ENCODE measurements at regions not wholly inside any gene's neighbourhood (a gene's known extent, or its start where the extent isn't known, plus 50 kb on each side); places are given as distances from the start of the nearest gene placed in this dataset.

DNA sequence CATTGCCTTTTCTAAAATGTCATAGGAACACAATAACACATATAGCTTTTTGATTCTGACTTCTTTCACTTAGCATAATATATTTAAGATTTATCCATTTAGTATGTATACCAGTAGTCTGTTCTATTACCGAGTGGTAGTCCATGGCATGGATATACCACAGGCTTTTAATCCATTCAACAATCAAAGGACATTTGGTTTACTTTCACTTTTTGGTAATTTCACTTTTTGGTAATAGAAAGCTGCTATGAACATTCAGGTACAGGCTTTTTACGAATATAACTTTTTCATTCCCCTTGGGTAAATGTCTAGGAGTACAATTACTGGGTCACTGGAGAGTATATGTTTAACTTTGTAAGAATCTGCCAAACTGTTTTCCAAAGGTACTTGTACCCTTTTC lies 100.7 kb upstream of the PRICKLE1 start:
- H3K4me3 ChIP-seq (ENCODE audit: low read length) = no peak overlapping the region
- H3K9ac ChIP-seq (ENCODE audit: low read length) = no peak overlapping the region
- no peak overlapping the region for H3K4me2 ChIP-seq (ENCODE audit: low read length)
- H3K27me3 ChIP-seq (ENCODE audit: insufficient read depth, low read depth, low read length) = no peaks in the 10 kb centered on the region
- H3K27ac ChIP-seq (ENCODE audit: low read length) = no peak overlapping the region
- no peak overlapping the region for H2AFZ ChIP-seq (ENCODE audit: low read depth, low read length)
- TF ChIP-seq EZH2 (IDR thresholded peaks at IDR 0.05; ENCODE audit: borderline replicate concordance, insufficient read depth, low read length, poor library complexity, severe bottlenecking) = no peak
- no peaks in the 10 kb centered on the region for H3K36me3 ChIP-seq (ENCODE audit: insufficient read depth, low read length)
- no peaks in the 10 kb centered on the region for H3K9me2 ChIP-seq (ENCODE audit: insufficient read depth, low read length)
- no peaks in the 10 kb centered on the region for H3F3A ChIP-seq (ENCODE audit: insufficient read depth, low read length, poor library complexity, severe bottlenecking)
- no peaks in the 10 kb centered on the region for H3K9me3 ChIP-seq (ENCODE audit: low read length)
- no peaks in the 10 kb centered on the region for H3K79me2 ChIP-seq (replicated peaks; ENCODE audit: insufficient read depth, low read length)
- no peaks in the 10 kb centered on the region for H4K20me1 ChIP-seq (ENCODE audit: insufficient read depth)

DNA sequence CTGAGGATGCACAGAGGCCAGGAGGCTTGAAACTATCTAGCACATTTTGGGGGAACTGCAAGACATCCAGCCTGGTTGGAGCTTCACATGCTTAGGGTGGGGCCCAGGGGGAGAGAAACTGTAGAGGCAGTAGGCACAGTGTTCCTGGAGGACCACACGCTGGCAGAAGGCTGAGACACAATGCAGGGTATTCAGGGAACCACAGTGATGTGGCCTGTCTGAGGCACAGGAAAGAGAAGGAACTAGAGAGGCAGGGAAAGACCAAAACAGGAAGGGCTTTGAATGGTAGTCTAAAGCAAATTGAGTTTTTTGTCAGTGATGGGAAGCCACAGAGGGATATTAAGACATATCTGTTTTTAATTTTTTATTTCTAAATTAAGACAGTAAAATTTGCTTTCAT lies 100.2 kb upstream of the PRICKLE1 start:
- no peaks in the 10 kb centered on the region for H3K36me3 ChIP-seq (ENCODE audit: insufficient read depth, low read length)

More for the DNA sequence above, 100.2 kb upstream of the PRICKLE1 start:
- no peaks in the 10 kb centered on the region for H3K79me2 ChIP-seq (replicated peaks; ENCODE audit: insufficient read depth, low read length)
- H3K9me2 ChIP-seq (ENCODE audit: insufficient read depth, low read length) = no peaks in the 10 kb centered on the region
- no peak overlapping the region for H2AFZ ChIP-seq (ENCODE audit: low read depth, low read length)
- TF ChIP-seq RAD21 (conservative IDR thresholded peaks at IDR 0.05) (no peak), EZH2 (IDR thresholded peaks at IDR 0.05; ENCODE audit: borderline replicate concordance, insufficient read depth, low read length, poor library complexity, severe bottlenecking) (no peak), TAF1 (IDR thresholded peaks at IDR 0.05; ENCODE audit: low read depth) (no peak), POLR2AphosphoS5 (IDR thresholded peaks at IDR 0.05) (no peak), EP300 (conservative IDR thresholded peaks at IDR 0.05; ENCODE audit: poor library complexity, severe bottlenecking) (no peak), MXI1 (conservative IDR thresholded peaks at IDR 0.05; ENCODE audit: poor library complexity, severe bottlenecking) (no peak)
- TF ChIP-seq, protein P1, sequence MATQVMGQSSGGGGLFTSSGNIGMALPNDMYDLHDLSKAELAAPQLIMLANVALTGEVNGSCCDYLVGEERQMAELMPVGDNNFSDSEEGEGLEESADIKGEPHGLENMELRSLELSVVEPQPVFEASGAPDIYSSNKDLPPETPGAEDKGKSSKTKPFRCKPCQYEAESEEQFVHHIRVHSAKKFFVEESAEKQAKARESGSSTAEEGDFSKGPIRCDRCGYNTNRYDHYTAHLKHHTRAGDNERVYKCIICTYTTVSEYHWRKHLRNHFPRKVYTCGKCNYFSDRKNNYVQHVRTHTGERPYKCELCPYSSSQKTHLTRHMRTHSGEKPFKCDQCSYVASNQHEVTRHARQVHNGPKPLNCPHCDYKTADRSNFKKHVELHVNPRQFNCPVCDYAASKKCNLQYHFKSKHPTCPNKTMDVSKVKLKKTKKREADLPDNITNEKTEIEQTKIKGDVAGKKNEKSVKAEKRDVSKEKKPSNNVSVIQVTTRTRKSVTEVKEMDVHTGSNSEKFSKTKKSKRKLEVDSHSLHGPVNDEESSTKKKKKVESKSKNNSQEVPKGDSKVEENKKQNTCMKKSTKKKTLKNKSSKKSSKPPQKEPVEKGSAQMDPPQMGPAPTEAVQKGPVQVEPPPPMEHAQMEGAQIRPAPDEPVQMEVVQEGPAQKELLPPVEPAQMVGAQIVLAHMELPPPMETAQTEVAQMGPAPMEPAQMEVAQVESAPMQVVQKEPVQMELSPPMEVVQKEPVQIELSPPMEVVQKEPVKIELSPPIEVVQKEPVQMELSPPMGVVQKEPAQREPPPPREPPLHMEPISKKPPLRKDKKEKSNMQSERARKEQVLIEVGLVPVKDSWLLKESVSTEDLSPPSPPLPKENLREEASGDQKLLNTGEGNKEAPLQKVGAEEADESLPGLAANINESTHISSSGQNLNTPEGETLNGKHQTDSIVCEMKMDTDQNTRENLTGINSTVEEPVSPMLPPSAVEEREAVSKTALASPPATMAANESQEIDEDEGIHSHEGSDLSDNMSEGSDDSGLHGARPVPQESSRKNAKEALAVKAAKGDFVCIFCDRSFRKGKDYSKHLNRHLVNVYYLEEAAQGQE (IDR thresholded peaks at IDR 0.05; ENCODE audit: borderline replicate concordance) = no peak
- TF ChIP-seq, protein P2, sequence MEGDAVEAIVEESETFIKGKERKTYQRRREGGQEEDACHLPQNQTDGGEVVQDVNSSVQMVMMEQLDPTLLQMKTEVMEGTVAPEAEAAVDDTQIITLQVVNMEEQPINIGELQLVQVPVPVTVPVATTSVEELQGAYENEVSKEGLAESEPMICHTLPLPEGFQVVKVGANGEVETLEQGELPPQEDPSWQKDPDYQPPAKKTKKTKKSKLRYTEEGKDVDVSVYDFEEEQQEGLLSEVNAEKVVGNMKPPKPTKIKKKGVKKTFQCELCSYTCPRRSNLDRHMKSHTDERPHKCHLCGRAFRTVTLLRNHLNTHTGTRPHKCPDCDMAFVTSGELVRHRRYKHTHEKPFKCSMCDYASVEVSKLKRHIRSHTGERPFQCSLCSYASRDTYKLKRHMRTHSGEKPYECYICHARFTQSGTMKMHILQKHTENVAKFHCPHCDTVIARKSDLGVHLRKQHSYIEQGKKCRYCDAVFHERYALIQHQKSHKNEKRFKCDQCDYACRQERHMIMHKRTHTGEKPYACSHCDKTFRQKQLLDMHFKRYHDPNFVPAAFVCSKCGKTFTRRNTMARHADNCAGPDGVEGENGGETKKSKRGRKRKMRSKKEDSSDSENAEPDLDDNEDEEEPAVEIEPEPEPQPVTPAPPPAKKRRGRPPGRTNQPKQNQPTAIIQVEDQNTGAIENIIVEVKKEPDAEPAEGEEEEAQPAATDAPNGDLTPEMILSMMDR (IDR thresholded peaks at IDR 0.05; ENCODE audit: poor library complexity, severe bottlenecking) = no peak
- H3K4me3 ChIP-seq (ENCODE audit: low read length) = no peak overlapping the region
- no peak overlapping the region for H3K27ac ChIP-seq (ENCODE audit: low read length)
- no peaks in the 10 kb centered on the region for H3F3A ChIP-seq (ENCODE audit: insufficient read depth, low read length, poor library complexity, severe bottlenecking)
- no peaks in the 10 kb centered on the region for H3K9me3 ChIP-seq (ENCODE audit: low read length)
- no peak overlapping the region for H3K9ac ChIP-seq (ENCODE audit: low read length)
- H4K20me1 ChIP-seq (ENCODE audit: insufficient read depth) = no peaks in the 10 kb centered on the region
- H3K27me3 ChIP-seq (ENCODE audit: insufficient read depth, low read depth, low read length) = no peaks in the 10 kb centered on the region
- no peak overlapping the region for H3K4me2 ChIP-seq (ENCODE audit: low read length)
